Mesenchymal stem cell (in vitro differentiated cells and primary cell): ENCODE measurements at regions not wholly inside any gene's neighbourhood (a gene's known extent, or its start where the extent isn't known, plus 50 kb on each side); places are given as distances from the start of the nearest gene placed in this dataset.

Experiments
- DNase-seq: peaks from one replicate; pipeline ENCODE4 v3.0.0-alpha.2; 2013
- H2AFZ ChIP-seq: one replicate; pipeline ENCODE4 v1.6.1; 2013; ENCODE audit warnings: low read depth, mild to moderate bottlenecking, control low read depth, inconsistent platforms, low read length, moderate library complexity
- H2AK5ac ChIP-seq: 2 replicates; pipeline ENCODE4 v1.6.1; 2013; ENCODE audit warnings: low read length, moderate library complexity, mild to moderate bottlenecking, inconsistent platforms; ENCODE audit not compliant: severe bottlenecking
- H2BK120ac ChIP-seq: one replicate; pipeline ENCODE4 v1.6.1; 2013; ENCODE audit warnings: low read depth, mild to moderate bottlenecking, inconsistent platforms, low read length, moderate library complexity
- H2BK12ac ChIP-seq, 2 experiments: one replicate each; pipeline ENCODE4 v1.6.1; 2013; ENCODE audit warnings: inconsistent platforms in 2 of 2, low read length in 2 of 2, mild to moderate bottlenecking in 2 of 2, moderate library complexity in 2 of 2, control low read depth in 1 of 2
- H2BK15ac ChIP-seq: one replicate; pipeline ENCODE4 v1.6.1; 2013; ENCODE audit warnings: mild to moderate bottlenecking, low read depth, inconsistent platforms; ENCODE audit not compliant: poor library complexity, severe bottlenecking
- H2BK5ac ChIP-seq: 2 replicates; pipeline ENCODE4 v1.6.1; 2013; ENCODE audit warnings: low read depth, mild to moderate bottlenecking, low read length, control low read depth, inconsistent platforms; ENCODE audit not compliant: poor library complexity, severe bottlenecking
- H3K14ac ChIP-seq, 2 experiments: one replicate each; pipeline ENCODE4 v1.6.1; 2013; ENCODE audit warnings: inconsistent platforms in 2 of 2, low read length in 2 of 2, control low read depth in 1 of 2, mild to moderate bottlenecking in 1 of 2, moderate library complexity in 1 of 2
- H3K18ac ChIP-seq, 2 experiments: one replicate each; pipeline ENCODE4 v1.6.1; 2013; ENCODE audit warnings: inconsistent platforms in 2 of 2, low read length in 2 of 2, control low read depth in 1 of 2, low read depth in 1 of 2, mild to moderate bottlenecking in 1 of 2
- H3K23ac ChIP-seq, 2 experiments: one replicate each; pipeline ENCODE4 v1.6.1; 2013; ENCODE audit warnings: inconsistent platforms in 2 of 2, low read length in 2 of 2, mild to moderate bottlenecking in 2 of 2, moderate library complexity in 2 of 2, control low read depth in 1 of 2
- H3K27ac ChIP-seq: 2 replicates; pipeline ENCODE4 v1.5.1; 2013; ENCODE audit warnings: mild to moderate bottlenecking, moderate library complexity, low read length, control low read depth, inconsistent platforms; ENCODE audit not compliant: poor library complexity, severe bottlenecking
- H3K27me3 ChIP-seq, 2 experiments: 2 replicates each; pipeline versions ENCODE4 v1.6.1 to v1.7.0; 2013; ENCODE audit warnings: low read length in 2 of 2, mild to moderate bottlenecking in 2 of 2, moderate library complexity in 2 of 2, control low read depth in 1 of 2, inconsistent platforms in 1 of 2; ENCODE audit not compliant: control insufficient read depth in 1 of 2, insufficient read depth in 1 of 2
- H3K36me3 ChIP-seq, 2 experiments: 2 replicates each; pipeline versions ENCODE4 v1.6.1 to v1.7.0; 2013; ENCODE audit warnings: low read length in 2 of 2, control low read depth in 1 of 2, inconsistent platforms in 1 of 2, low read depth in 1 of 2, mild to moderate bottlenecking in 1 of 2; ENCODE audit not compliant: insufficient read depth in 2 of 2, control insufficient read depth in 1 of 2
- H3K4ac ChIP-seq, 2 experiments: one replicate each; pipeline ENCODE4 v1.6.1; 2013; ENCODE audit warnings: inconsistent platforms in 2 of 2, low read length in 2 of 2, mild to moderate bottlenecking in 2 of 2, moderate library complexity in 2 of 2, control low read depth in 1 of 2, low read depth in 1 of 2
- H3K4me1 ChIP-seq: 2 replicates; pipeline ENCODE4 v1.6.1; 2013; ENCODE audit warnings: low read depth, low read length, control low read depth; ENCODE audit not compliant: control insufficient read depth, insufficient read depth
- H3K4me2 ChIP-seq: 2 replicates; pipeline ENCODE4 v1.6.1; 2013; ENCODE audit warnings: low read length, mild to moderate bottlenecking, inconsistent platforms; ENCODE audit not compliant: poor library complexity, severe bottlenecking
- H3K4me3 ChIP-seq, 2 experiments: 2 replicates each; pipeline versions ENCODE4 v1.5.1 to v1.7.0; 2013; ENCODE audit warnings: low read length in 2 of 2, mild to moderate bottlenecking in 2 of 2, control low read depth in 1 of 2, low read depth in 1 of 2; ENCODE audit not compliant: insufficient read depth in 1 of 2
- H3K79me1 ChIP-seq: replicated peaks from 2 replicates; pipeline ENCODE4 v1.6.1; 2013; ENCODE audit warnings: mild to moderate bottlenecking, control low read depth, low read length, inconsistent platforms; ENCODE audit not compliant: poor library complexity, severe bottlenecking
- H3K9ac ChIP-seq: 2 replicates; pipeline ENCODE4 v1.7.0; 2013; ENCODE audit warnings: mild to moderate bottlenecking, low read length, moderate library complexity
- H3K9me3 ChIP-seq: 2 replicates; pipeline ENCODE4 v1.7.0; 2013; ENCODE audit warnings: mild to moderate bottlenecking, low read length; ENCODE audit not compliant: control insufficient read depth
- H4K8ac ChIP-seq: one replicate; pipeline ENCODE4 v1.6.1; 2013; ENCODE audit warnings: inconsistent platforms, mild to moderate bottlenecking, low read length, moderate library complexity
- H4K91ac ChIP-seq: one replicate; pipeline ENCODE4 v1.6.1; 2013; ENCODE audit warnings: mild to moderate bottlenecking, low read length, inconsistent platforms
- WGBS: methylation state at CpG from one replicate; pipeline ENCODE4 v1.1.7; 2013; ENCODE audit warnings: mixed read lengths; 5-methylcytosine and 5-hydroxymethylcytosine counted together

DNA sequence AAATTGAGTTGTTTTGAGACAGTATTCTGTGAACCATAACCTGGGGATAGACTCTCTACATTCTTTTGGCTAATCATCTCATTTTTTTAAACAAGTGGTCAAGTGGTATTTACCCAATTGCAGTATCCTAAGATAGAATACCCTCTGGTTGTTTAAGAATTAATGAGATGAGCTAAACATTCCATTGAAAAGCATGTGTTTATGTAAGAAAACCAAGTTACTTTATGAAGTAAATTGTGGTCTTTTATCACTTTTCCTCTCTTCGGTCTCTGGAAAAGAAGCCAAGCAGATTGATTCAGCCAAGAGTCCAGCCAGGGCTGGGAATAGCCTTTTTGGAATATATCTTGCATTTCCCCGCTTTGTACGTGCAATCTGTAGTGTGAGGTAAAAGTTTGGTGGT is 185.7 kb upstream of the TOPAZ1 start:
- Histone ChIP-seq H3K4me1 (peaks cover 20% of the 10 kb centered on the region), H2BK120ac (no peak overlapping the region), H2BK12ac (no peak overlapping the region), H3K9ac (no peak overlapping the region), H3K27ac (peak overlapping the region; percentile 43), H2BK5ac (no peak overlapping the region), H3K4me2 (no peak overlapping the region), H3K4me3 (no peak overlapping the region), H3K27me3 (no peaks in the 10 kb centered on the region), H2AFZ (no peak overlapping the region), H3K36me3 (peaks cover 13 to 23% of the 10 kb centered on the region in 2 experiments), H3K4ac (no peak overlapping the region), H3K23ac (no peak overlapping the region), H4K91ac (no peak overlapping the region), H3K9me3 (no peaks in the 10 kb centered on the region), H2BK15ac (no peak overlapping the region), H4K8ac (no peak overlapping the region), H3K14ac (no peak overlapping the region), H3K18ac (no peak overlapping the region), H2AK5ac (no peak overlapping the region), H3K79me1 (peaks cover 2% of the 10 kb centered on the region)
- peak; percentile 11 for DNase-seq
- 48% methylated on average over 3 of the region's 3 CpGs for WGBS

DNA sequence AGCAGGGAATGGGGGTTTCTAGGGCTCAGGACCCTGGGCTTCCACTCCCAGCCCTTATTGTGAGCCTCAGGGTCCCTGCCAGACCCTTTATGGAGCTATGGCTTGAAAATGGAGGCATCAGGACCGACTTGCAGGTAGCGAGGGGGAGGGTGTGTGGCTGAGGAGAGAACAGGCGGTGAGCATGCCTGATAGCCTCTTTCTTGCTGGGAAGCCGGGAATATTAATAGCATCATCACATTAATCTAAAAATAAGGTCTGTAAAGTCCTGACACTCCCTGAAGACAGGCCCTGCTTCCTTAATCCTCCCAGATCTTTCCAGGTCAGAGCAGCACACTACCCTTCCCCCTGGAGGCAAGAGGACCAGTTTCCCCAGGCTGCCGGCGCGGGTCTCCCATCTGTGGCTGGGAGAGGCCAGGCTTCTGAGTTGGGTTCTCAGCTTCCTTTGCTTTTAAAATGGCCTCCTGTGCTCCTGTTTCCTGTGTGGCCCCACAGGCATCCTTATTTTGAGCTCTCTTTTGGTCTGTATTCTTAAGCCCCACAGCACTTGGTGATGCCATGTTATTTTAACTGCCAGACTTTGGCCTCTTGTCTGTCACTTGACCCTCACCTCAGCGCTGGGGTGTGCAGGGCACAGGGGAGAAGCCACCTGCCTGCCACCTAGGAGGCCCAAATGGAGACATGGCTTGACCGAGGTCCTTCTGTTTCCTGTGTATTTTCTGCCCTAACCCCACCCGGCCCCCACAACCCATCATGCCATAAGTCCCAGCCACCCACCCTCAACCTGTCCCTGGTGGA is 185.0 kb upstream of the TOPAZ1 start:
- Histone ChIP-seq H3K4ac (no peak overlapping the region), H2AK5ac (peak overlapping the region; percentile 41), H2BK15ac (peak overlapping the region; percentile 50), H3K27me3 (no peaks in the 10 kb centered on the region), H3K14ac (no peak overlapping the region), H2BK5ac (no peak overlapping the region), H4K8ac (no peak overlapping the region), H2BK120ac (no peak overlapping the region), H3K9ac (no peak overlapping the region), H2AFZ (no peak overlapping the region), H4K91ac (no peak overlapping the region), H3K9me3 (no peaks in the 10 kb centered on the region), H2BK12ac (no peak overlapping the region), H3K27ac (peak overlapping the region; percentile 43), H3K23ac (no peak overlapping the region), H3K4me2 (no peak overlapping the region), H3K36me3 (peaks cover 8 to 17% of the 10 kb centered on the region in 2 experiments), H3K4me1 (peaks cover 20% of the 10 kb centered on the region), H3K4me3 (no peak overlapping the region), H3K18ac (no peak overlapping the region), H3K79me1 (peaks cover 2% of the 10 kb centered on the region)
- DNase-seq = no peak
- WGBS = 93% methylated on average over 7 of the region's 10 CpGs

DNA sequence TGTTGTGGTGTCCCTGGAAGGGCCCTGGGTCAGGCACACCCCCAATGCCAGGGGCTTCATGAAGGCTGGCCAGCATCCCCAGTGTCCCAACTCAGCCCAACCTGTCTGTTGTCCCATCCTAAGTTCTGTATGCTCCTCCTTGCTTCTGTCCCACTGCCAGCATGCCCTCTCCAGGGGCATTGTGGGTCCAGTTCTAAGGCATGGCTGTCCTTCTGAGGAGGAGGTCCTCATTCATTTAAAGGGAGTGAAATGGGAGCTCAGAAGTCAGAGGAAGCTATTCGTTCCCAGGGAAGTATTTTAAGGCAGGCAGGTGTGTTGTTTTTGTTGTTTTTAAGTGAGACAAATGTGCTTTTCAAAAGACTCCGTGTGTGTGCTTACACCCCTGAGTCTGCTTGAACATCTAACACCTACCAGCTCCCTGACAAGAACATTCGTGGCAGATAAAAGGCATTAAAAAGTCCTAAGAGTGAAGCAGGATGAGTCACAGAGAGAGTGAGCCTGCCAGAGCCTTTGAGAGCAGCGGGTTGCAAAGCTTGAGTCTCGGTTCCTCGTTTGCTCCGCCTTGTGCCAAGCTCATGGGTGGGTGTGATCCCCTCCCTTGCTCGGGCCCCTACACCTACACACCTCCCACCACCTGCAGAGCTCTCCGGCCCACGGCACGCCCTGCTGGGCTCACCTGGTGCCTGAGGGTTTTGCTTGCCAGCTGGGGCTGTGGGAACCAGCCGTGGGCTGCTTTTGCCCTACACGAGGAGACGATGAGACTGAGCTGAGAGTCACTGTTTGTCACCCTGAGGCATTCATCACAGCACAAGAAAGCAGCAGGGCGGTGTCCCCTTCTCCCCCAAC is 183.4 kb upstream of the TOPAZ1 start:
- Histone ChIP-seq H3K9ac (peak overlapping the region; percentile 52), H3K14ac (no peak overlapping the region), H3K4me3 (peak overlapping the region in 1 of 2 experiments; percentile 72), H4K91ac (no peak overlapping the region), H3K4me2 (peak overlapping the region; percentile 0), H2BK120ac (no peak overlapping the region), H2BK15ac (no peak overlapping the region), H4K8ac (no peak overlapping the region), H2BK12ac (no peak overlapping the region), H3K4me1 (peaks cover 23% of the 10 kb centered on the region), H3K9me3 (no peaks in the 10 kb centered on the region), H3K27ac (no peak overlapping the region), H3K4ac (no peak overlapping the region), H2BK5ac (no peak overlapping the region), H2AK5ac (no peak overlapping the region), H2AFZ (no peak overlapping the region), H3K18ac (no peak overlapping the region), H3K79me1 (peaks cover 2% of the 10 kb centered on the region), H3K27me3 (no peaks in the 10 kb centered on the region), H3K23ac (no peak overlapping the region), H3K36me3 (peaks cover 3 to 4% of the 10 kb centered on the region in 2 experiments)
- WGBS = 10% methylated on average over 14 of the region's 15 CpGs
- peak; percentile 31 for DNase-seq

DNA sequence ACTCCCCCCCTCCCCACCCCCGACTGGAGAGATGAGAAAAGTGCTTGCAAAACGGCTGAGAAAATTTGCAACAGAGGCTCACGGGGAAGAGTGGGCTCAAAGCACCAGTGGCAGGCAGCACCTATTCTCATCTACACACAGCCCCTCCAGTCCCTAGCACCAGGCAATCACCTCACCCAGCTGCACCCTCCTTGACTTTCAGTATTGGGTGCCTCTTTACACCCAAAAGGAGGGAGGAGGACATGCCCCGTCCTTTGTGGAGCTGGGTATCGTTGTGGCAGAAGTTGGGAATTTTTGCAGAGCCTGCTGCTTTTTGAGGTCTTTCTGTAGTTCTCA is 182.8 kb upstream of the TOPAZ1 start:
- WGBS = 46% methylated on average over 4 of the region's 5 CpGs

More for the DNA sequence above, 182.8 kb upstream of the TOPAZ1 start:
- Histone ChIP-seq H3K9me3 (no peaks in the 10 kb centered on the region), H2BK12ac (no peak overlapping the region), H3K14ac (no peak overlapping the region), H2BK15ac (no peak overlapping the region), H3K4me2 (no peak overlapping the region), H3K18ac (no peak overlapping the region), H3K27me3 (no peaks in the 10 kb centered on the region), H3K4ac (no peak overlapping the region), H3K79me1 (peaks cover 1% of the 10 kb centered on the region), H4K8ac (no peak overlapping the region), H3K27ac (no peak overlapping the region), H3K36me3 (no peaks in the 10 kb centered on the region), H3K4me3 (no peak overlapping the region), H2BK5ac (no peak overlapping the region), H2AK5ac (no peak overlapping the region), H2AFZ (no peak overlapping the region), H3K23ac (no peak overlapping the region), H2BK120ac (no peak overlapping the region), H3K9ac (no peak overlapping the region), H4K91ac (no peak overlapping the region), H3K4me1 (peaks cover 23% of the 10 kb centered on the region)
- DNase-seq = no peak
